Astrocyte (in vitro differentiated cells and primary cell): ENCODE measurements at regions not wholly inside any gene's neighbourhood (a gene's known extent, or its start where the extent isn't known, plus 50 kb on each side); places are given as distances from the start of the nearest gene placed in this dataset.
A peak's percentile ranks its signal among the peaks of the same experiment; 100 is the strongest.

Experiments
- DNase-seq: peaks from one replicate; pipeline ENCODE4 v3.0.0-alpha.2; 2010; ENCODE audit warnings: low read depth
- FAIRE-seq: peaks from 2 replicates; lab custom pipeline; 2011; peaks lifted over from hg19 to GRCh38; lab: Jason Lieb, UNC
- H2AFZ ChIP-seq: 2 replicates; pipeline ENCODE4 v1.6.0; 2012; ENCODE audit warnings: low read depth, low read length, inconsistent platforms
- H3K27ac ChIP-seq: 2 replicates; pipeline ENCODE4 v1.5.1; 2011; ENCODE audit warnings: low read depth, low read length, inconsistent platforms
- H3K27me3 ChIP-seq: 2 replicates; pipeline ENCODE4 v1.6.0; 2011; ENCODE audit warnings: low read length, inconsistent platforms; ENCODE audit not compliant: insufficient read depth
- H3K36me3 ChIP-seq: 2 replicates; pipeline ENCODE4 v1.5.1; 2011; ENCODE audit warnings: low read length, inconsistent platforms; ENCODE audit not compliant: insufficient read depth
- H3K4me1 ChIP-seq: 2 replicates; pipeline ENCODE4 v1.5.1; 2011; ENCODE audit warnings: low read length, inconsistent platforms; ENCODE audit not compliant: insufficient read depth
- H3K4me2 ChIP-seq: 2 replicates; pipeline ENCODE4 v1.6.0; 2012; ENCODE audit warnings: low read length, inconsistent platforms
- H3K4me3 ChIP-seq: 2 replicates; pipeline ENCODE4 v1.5.1; 2011; ENCODE audit warnings: low read depth, mild to moderate bottlenecking, low read length, inconsistent platforms; ENCODE audit not compliant: insufficient read depth
- H3K79me2 ChIP-seq: 2 replicates; pipeline ENCODE4 v1.6.0; 2012; ENCODE audit warnings: mild to moderate bottlenecking, low read length, inconsistent platforms; ENCODE audit not compliant: insufficient read depth
- H3K9ac ChIP-seq: 2 replicates; pipeline ENCODE4 v1.6.0; 2012; ENCODE audit warnings: mild to moderate bottlenecking, low read length, inconsistent platforms
- H3K9me3 ChIP-seq: 2 replicates; pipeline ENCODE4 v1.5.1; 2012; ENCODE audit warnings: low read depth, mild to moderate bottlenecking, low read length, inconsistent platforms; ENCODE audit not compliant: insufficient read depth
- H4K20me1 ChIP-seq: 2 replicates; pipeline ENCODE4 v1.6.0; 2012; ENCODE audit warnings: low read length, inconsistent platforms; ENCODE audit not compliant: insufficient read depth
- H3K27ac Mint-ChIP-seq: one replicate; pipeline ENCODE4 v1.8.0; 2021; ENCODE audit warnings: mild to moderate bottlenecking, mixed read lengths; ENCODE audit not compliant: unreplicated experiment
- H3K27me3 Mint-ChIP-seq: one replicate; pipeline ENCODE4 v1.8.0; 2021; ENCODE audit warnings: low read depth, mixed read lengths; ENCODE audit not compliant: unreplicated experiment
- H3K36me3 Mint-ChIP-seq: one replicate; pipeline ENCODE4 v1.8.0; 2021; ENCODE audit warnings: low read depth, mixed read lengths; ENCODE audit not compliant: unreplicated experiment
- H3K4me1 Mint-ChIP-seq: one replicate; pipeline ENCODE4 v1.8.0; 2021; ENCODE audit warnings: low read depth, mixed read lengths; ENCODE audit not compliant: unreplicated experiment
- H3K4me3 Mint-ChIP-seq: one replicate; pipeline ENCODE4 v1.8.0; 2021; ENCODE audit warnings: mild to moderate bottlenecking, moderate library complexity, mixed read lengths; ENCODE audit not compliant: unreplicated experiment
- H3K9me3 Mint-ChIP-seq: one replicate; pipeline ENCODE4 v1.8.0; 2021; ENCODE audit warnings: mild to moderate bottlenecking, mixed read lengths; ENCODE audit not compliant: unreplicated experiment
- CTCF ChIP-seq: IDR thresholded peaks from 2 replicates; pipeline ENCODE4 v1.5.1; 2011; ENCODE audit warnings: low read depth, mild to moderate bottlenecking, inconsistent platforms, low read length, moderate library complexity; ENCODE audit not compliant: insufficient read depth
- EZH2 ChIP-seq: IDR thresholded peaks from 2 replicates; pipeline ENCODE4 v1.6.1; 2012; ENCODE audit warnings: mild to moderate bottlenecking, low read length, inconsistent platforms; ENCODE audit not compliant: insufficient read depth

- H3K4me3 ChIP-seq: no peak overlapping the region
- H3K9me3 ChIP-seq: no peaks in the 10 kb centered on the region
- no peak overlapping the region for H3K9ac ChIP-seq
- no peak for TF ChIP-seq EZH2
- TF ChIP-seq CTCF: no peak
- peaks cover 3% of the 10 kb centered on the region for H3K27me3 Mint-ChIP-seq
- no peaks in the 10 kb centered on the region for H3K4me1 ChIP-seq
- H3K36me3 Mint-ChIP-seq: no peaks in the 10 kb centered on the region
- H3K27ac Mint-ChIP-seq: no peak overlapping the region
- DNase-seq: no peak
- H3K4me3 Mint-ChIP-seq: no peak overlapping the region
- H3K36me3 ChIP-seq: no peaks in the 10 kb centered on the region
- no peak overlapping the region for H2AFZ ChIP-seq
- no peaks in the 10 kb centered on the region for H3K27me3 ChIP-seq
- H3K27ac ChIP-seq: no peak overlapping the region
- no peak for FAIRE-seq
- no peaks in the 10 kb centered on the region for H3K9me3 Mint-ChIP-seq
- H4K20me1 ChIP-seq: no peaks in the 10 kb centered on the region
- H3K4me1 Mint-ChIP-seq: peaks cover 7% of the 10 kb centered on the region
- no peak overlapping the region for H3K4me2 ChIP-seq
- H3K79me2 ChIP-seq: no peaks in the 10 kb centered on the region
Observed at GRCh38 chr14:54125109-54125508, 168.5 kb upstream of the BMP4 start.

- H3K4me2 ChIP-seq: no peak overlapping the region
- H3K36me3 ChIP-seq: no peaks in the 10 kb centered on the region
- Mint-ChIP-seq H3K9me3 (no peaks in the 10 kb centered on the region), H3K4me1 (peaks cover 5% of the 10 kb centered on the region), H3K27me3 (no peaks in the 10 kb centered on the region), H3K27ac (no peak overlapping the region), H3K36me3 (no peaks in the 10 kb centered on the region), H3K4me3 (no peak overlapping the region)
- FAIRE-seq: no peak
- TF ChIP-seq EZH2 (no peak), CTCF (no peak)
- DNase-seq: no peak
- no peak overlapping the region for H2AFZ ChIP-seq
- H3K9ac ChIP-seq: no peak overlapping the region
- H3K27ac ChIP-seq: no peak overlapping the region
- H3K4me1 ChIP-seq: no peaks in the 10 kb centered on the region
- H3K4me3 ChIP-seq: no peak overlapping the region
- no peaks in the 10 kb centered on the region for H3K79me2 ChIP-seq
- H4K20me1 ChIP-seq: no peaks in the 10 kb centered on the region
- H3K27me3 ChIP-seq: no peaks in the 10 kb centered on the region
- no peaks in the 10 kb centered on the region for H3K9me3 ChIP-seq
Observed at GRCh38 chr14:54126947-54127346, 170.3 kb upstream of the BMP4 start.

- Histone ChIP-seq H3K36me3 (no peaks in the 10 kb centered on the region), H4K20me1 (no peaks in the 10 kb centered on the region), H3K79me2 (no peaks in the 10 kb centered on the region), H3K4me2 (no peak overlapping the region), H3K4me1 (no peaks in the 10 kb centered on the region), H2AFZ (no peak overlapping the region), H3K9me3 (no peaks in the 10 kb centered on the region), H3K4me3 (no peak overlapping the region), H3K9ac (no peak overlapping the region), H3K27me3 (no peaks in the 10 kb centered on the region), H3K27ac (no peak overlapping the region)
- FAIRE-seq: no peak
- Mint-ChIP-seq H3K27ac (no peak overlapping the region), H3K27me3 (no peaks in the 10 kb centered on the region), H3K4me1 (peaks cover 5% of the 10 kb centered on the region), H3K9me3 (no peaks in the 10 kb centered on the region), H3K4me3 (no peak overlapping the region), H3K36me3 (no peaks in the 10 kb centered on the region)
- DNase-seq: peak; percentile 52
- TF ChIP-seq EZH2 (no peak), CTCF (no peak)
Observed at GRCh38 chr14:54127526-54127925, 170.9 kb upstream of the BMP4 start.
